ENCODE measurements at regions not wholly inside any gene's neighbourhood (a gene's known extent, or its start where the extent isn't known, plus 50 kb on each side); places are given as distances from the start of the nearest gene placed in this dataset.

DNA sequence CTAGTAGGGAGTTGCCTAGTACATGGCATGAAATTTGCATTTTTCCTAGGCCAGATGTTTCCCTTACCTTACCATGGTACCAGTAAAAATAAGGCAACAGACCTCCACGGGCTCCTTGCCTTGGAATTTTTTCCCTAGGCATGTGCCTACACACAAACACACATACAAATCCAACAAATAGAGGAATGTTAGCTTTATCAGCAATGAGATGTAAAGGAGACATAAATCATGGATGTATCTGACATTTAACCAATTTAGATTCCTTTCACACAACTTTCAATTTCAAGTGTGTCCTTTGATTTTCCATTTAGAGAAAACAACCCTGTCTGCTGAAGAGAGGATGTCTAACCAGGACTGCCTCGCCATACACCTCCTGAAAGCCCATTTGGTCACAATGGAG is 209.7 kb upstream of the SP4 start:
- Histone ChIP-seq H3K4me1 (ENCODE audit: control insufficient read depth, insufficient read depth, low read length) (no peaks in the 10 kb centered on the region), H3K4me2 (ENCODE audit: control insufficient read depth, insufficient read depth) (no peak overlapping the region), H3K4me3 (no peak overlapping the region), H3K79me2 (ENCODE audit: control insufficient read depth, insufficient read depth, low read length) (no peaks in the 10 kb centered on the region), H3K9ac (ENCODE audit: control insufficient read depth, insufficient read depth, low read length) (no peak overlapping the region), H3K27me3 (replicated peaks in 1 of 2; ENCODE audit: control insufficient read depth in 2 of 2, insufficient read depth in 2 of 2, low read length in 1 of 2) (no peaks in the 10 kb centered on the region; a peak in 1 of 4 replicates), H3K9me3 (replicated peaks; ENCODE audit: control insufficient read depth, insufficient read depth, low read length) (no peaks in the 10 kb centered on the region), H3K36me3 (ENCODE audit: control insufficient read depth in 2 of 2, insufficient read depth in 2 of 2, low read length in 1 of 2) (no peaks in the 10 kb centered on the region), H3K27ac (ENCODE audit: control insufficient read depth, insufficient read depth) (no peak overlapping the region), H2AFZ (ENCODE audit: control insufficient read depth, low read depth, low read length) (no peak overlapping the region), H4K20me1 (ENCODE audit: control insufficient read depth, insufficient read depth) (no peaks in the 10 kb centered on the region)
- FAIRE-seq (no peak), ATAC-seq (no peak), DNase-seq (ENCODE audit: low read depth, low spot score) (no peak)
- TF ChIP-seq, protein P1, sequence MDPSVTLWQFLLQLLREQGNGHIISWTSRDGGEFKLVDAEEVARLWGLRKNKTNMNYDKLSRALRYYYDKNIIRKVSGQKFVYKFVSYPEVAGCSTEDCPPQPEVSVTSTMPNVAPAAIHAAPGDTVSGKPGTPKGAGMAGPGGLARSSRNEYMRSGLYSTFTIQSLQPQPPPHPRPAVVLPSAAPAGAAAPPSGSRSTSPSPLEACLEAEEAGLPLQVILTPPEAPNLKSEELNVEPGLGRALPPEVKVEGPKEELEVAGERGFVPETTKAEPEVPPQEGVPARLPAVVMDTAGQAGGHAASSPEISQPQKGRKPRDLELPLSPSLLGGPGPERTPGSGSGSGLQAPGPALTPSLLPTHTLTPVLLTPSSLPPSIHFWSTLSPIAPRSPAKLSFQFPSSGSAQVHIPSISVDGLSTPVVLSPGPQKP (IDR thresholded peaks at IDR 0.05; ENCODE audit: low read depth, low read length): no peak
- TF ChIP-seq NFYB (IDR thresholded peaks at IDR 0.05; ENCODE audit: insufficient read depth, low read depth, low read length): no peak
- no peak for TF ChIP-seq ASH2L (IDR thresholded peaks at IDR 0.05; ENCODE audit: borderline replicate concordance, low read depth)
- no peak for TF ChIP-seq WRNIP1 (IDR thresholded peaks at IDR 0.05; ENCODE audit: borderline replicate concordance, low read depth, low read length)
- no peak for TF ChIP-seq EP300 (IDR thresholded peaks at IDR 0.05; ENCODE audit: borderline replicate concordance in 1 of 2, control insufficient read depth in 1 of 2, low read depth in 2 of 2, low read length in 2 of 2)
- intact Hi-C loops (cut with micrococcal nuclease; ENCODE audit: unreplicated experiment) (no loop called here), in situ Hi-C loops (cut with MboI) (no loop called here)
- WGBS (ENCODE audit: insufficient coverage, insufficient replicate concordance, low lambda C conversion rate, missing lambda C conversion rate): 3% methylated on average over 2 of the region's 2 CpGs
- BruUV-seq (replicated peaks): no TSS peak
- ChIA-PET CTCF (no interaction called here), POLR2A (interaction anchor here (0.7 kb wide), 1 partner anchor 10 kb away, joined by 3 read pairs; no protein-coding TSS in a partner anchor), RAD21 (ENCODE audit: unreplicated experiment) (no interaction called here), SMC1A (ENCODE audit: uncharacterized antibody, unreplicated experiment) (interaction anchor here (0.6 kb wide), 1 partner anchor 454 kb away, joined by 3 read pairs; no protein-coding TSS in a partner anchor)

DNA sequence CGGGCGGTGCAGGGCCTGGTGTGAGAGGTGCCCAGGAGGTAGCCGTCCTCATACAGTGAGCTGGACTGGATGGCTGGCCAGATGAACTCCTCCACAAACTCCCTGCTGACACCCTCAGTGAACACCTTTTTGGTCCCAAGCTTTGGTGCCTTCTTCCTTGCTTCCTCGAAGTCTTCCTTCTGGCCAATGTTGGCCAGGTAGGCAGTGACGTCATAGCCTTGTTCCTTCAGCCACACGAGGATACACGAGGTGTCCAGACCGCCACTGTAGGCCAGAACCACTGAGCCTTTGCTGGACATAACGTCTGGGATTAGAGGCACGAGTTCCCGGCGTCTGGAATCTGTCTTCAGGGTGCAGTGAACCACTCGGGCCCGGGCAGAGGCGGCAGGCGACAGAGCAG is 206.8 kb upstream of the SP4 start:
- no peak overlapping the region for H3K4me2 ChIP-seq (ENCODE audit: control insufficient read depth, insufficient read depth)
- RAD21 ChIA-PET (ENCODE audit: unreplicated experiment): no interaction called here
- BruUV-seq (replicated peaks): no TSS peak
- no peak overlapping the region for H3K4me3 ChIP-seq
- intact Hi-C loops (cut with micrococcal nuclease; ENCODE audit: unreplicated experiment) (no loop called here), in situ Hi-C loops (cut with MboI) (no loop called here)
- no peaks in the 10 kb centered on the region; a peak in 1 of 4 replicates for H3K27me3 ChIP-seq (replicated peaks in 1 of 2; ENCODE audit: control insufficient read depth in 2 of 2, insufficient read depth in 2 of 2, low read length in 1 of 2)
- no peak overlapping the region for H3K9ac ChIP-seq (ENCODE audit: control insufficient read depth, insufficient read depth, low read length)
- H3K36me3 ChIP-seq (ENCODE audit: control insufficient read depth in 2 of 2, insufficient read depth in 2 of 2, low read length in 1 of 2): no peaks in the 10 kb centered on the region
- H2AFZ ChIP-seq (ENCODE audit: control insufficient read depth, low read depth, low read length): no peak overlapping the region
- ATAC-seq (no peak), DNase-seq (ENCODE audit: low read depth, low spot score) (no peak), FAIRE-seq (no peak)
- POLR2A ChIA-PET: no interaction called here
- SMC1A ChIA-PET (ENCODE audit: uncharacterized antibody, unreplicated experiment): no interaction called here
- no peaks in the 10 kb centered on the region for H3K79me2 ChIP-seq (ENCODE audit: control insufficient read depth, insufficient read depth, low read length)
- CTCF ChIA-PET: no interaction called here
- no peaks in the 10 kb centered on the region for H3K4me1 ChIP-seq (ENCODE audit: control insufficient read depth, insufficient read depth, low read length)
- H3K27ac ChIP-seq (ENCODE audit: control insufficient read depth, insufficient read depth): no peak overlapping the region
- H4K20me1 ChIP-seq (ENCODE audit: control insufficient read depth, insufficient read depth): no peaks in the 10 kb centered on the region
- TF ChIP-seq SIX5 (IDR thresholded peaks at IDR 0.05; ENCODE audit: low read depth, low read length, severe bottlenecking): no peak
- no peak for TF ChIP-seq POLR2AphosphoS5 (IDR thresholded peaks at IDR 0.05; ENCODE audit: low read length)
- no peak for TF ChIP-seq EZH2 (IDR thresholded peaks at IDR 0.05; ENCODE audit: borderline replicate concordance, control insufficient read depth, low read depth, low read length)
- no peak for TF ChIP-seq NBN (IDR thresholded peaks at IDR 0.05)
- 32% methylated on average over 16 of the region's 16 CpGs for WGBS (ENCODE audit: insufficient coverage, insufficient replicate concordance, low lambda C conversion rate, missing lambda C conversion rate)
- H3K9me3 ChIP-seq (replicated peaks; ENCODE audit: control insufficient read depth, insufficient read depth, low read length): no peaks in the 10 kb centered on the region
